ENCODE measurements at regions not wholly inside any gene's neighbourhood (a gene's known extent, or its start where the extent isn't known, plus 50 kb on each side); places are given as distances from the start of the nearest gene placed in this dataset.

DNA sequence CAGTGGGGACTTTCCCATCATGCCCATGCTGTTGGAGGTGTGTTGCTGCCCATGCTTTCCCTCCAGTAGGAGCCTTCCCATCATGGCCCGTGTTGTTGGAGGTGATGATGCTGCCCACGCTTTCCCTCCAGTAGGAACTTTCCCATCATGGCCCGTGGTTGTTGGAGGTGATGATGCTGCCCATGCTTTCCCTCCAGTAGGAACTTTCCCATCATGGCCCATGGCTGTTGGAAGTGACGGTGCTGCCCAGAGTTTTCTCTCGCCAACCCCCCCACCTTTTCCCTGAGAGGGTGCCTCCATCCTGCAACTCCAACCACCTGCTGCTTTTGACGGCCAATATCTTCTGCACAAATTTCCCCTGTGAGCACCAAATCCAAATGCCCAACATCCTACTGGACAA, 205.7 kb downstream of the TOMM20 start:
- peaks cover 3% of the 10 kb centered on the region; the same call in 1 of the 2 replicates for H3K4me1 ChIP-seq (ENCODE audit: insufficient read depth, low read length)
- no peak overlapping the region for H2BK12ac ChIP-seq (ENCODE audit: insufficient read length, low read depth, low read length)
- H2AK5ac ChIP-seq (ENCODE audit: insufficient read length, low read length) = no peak overlapping the region
- H3K9ac ChIP-seq (ENCODE audit: extremely low read depth, insufficient read length, low read length) = no peak overlapping the region
- Mint-ChIP-seq H3K4me1 (peaks cover 31 to 45% of the 10 kb centered on the region in 2 experiments), H3K36me3 (ENCODE audit: insufficient read depth in 1 of 3, low read depth in 3 of 3) (no peaks in the 10 kb centered on the region; a peak in 1 of 7 replicates), H3K4me3 (no peak overlapping the region), H3K27me3 (ENCODE audit: low read depth) (peaks cover 16% of the 10 kb centered on the region), H3K27ac (no peak overlapping the region), H3K9me3 (no peaks in the 10 kb centered on the region; a peak in 1 of 5 replicates)
- no peaks in the 10 kb centered on the region for H3K9me3 ChIP-seq (ENCODE audit: control insufficient read depth, low read depth, low read length)
- no peak overlapping the region for H3K27ac ChIP-seq (ENCODE audit: insufficient read length, low read depth, low read length)
- H2BK120ac ChIP-seq (ENCODE audit: low read depth, low read length, poor library complexity, severe bottlenecking) = no peak overlapping the region
- no peak for DNase-seq
- no peaks in the 10 kb centered on the region for H3K23me2 ChIP-seq (ENCODE audit: insufficient read length, low read depth, low read length, poor library complexity, severe bottlenecking)
- H2BK20ac ChIP-seq (ENCODE audit: low read depth, low read length, poor library complexity, severe bottlenecking) = no peak overlapping the region
- H3K4me2 ChIP-seq (ENCODE audit: insufficient read depth, insufficient read length, low read length) = no peak overlapping the region
- H3K18ac ChIP-seq (ENCODE audit: insufficient read length, low read depth, low read length) = no peak overlapping the region
- no CpG with 5 or more reads among the region's 6 CpGs for WGBS (ENCODE audit: extremely low coverage, insufficient read length, low lambda C conversion rate)
- no peak overlapping the region for H3T11ph ChIP-seq (ENCODE audit: low read length)
- no peak overlapping the region for H2BK15ac ChIP-seq (ENCODE audit: low read depth, low read length)
- no peaks in the 10 kb centered on the region for H4K20me1 ChIP-seq (ENCODE audit: control insufficient read depth, insufficient read depth, insufficient read length)
- H3K23ac ChIP-seq (ENCODE audit: insufficient read length, low read depth, low read length) = no peak overlapping the region
- H2BK5ac ChIP-seq (ENCODE audit: insufficient read length, low read length) = no peak overlapping the region
- H3K27me3 ChIP-seq (ENCODE audit: insufficient read depth, low read length) = no peaks in the 10 kb centered on the region
- TF ChIP-seq, protein P1, sequence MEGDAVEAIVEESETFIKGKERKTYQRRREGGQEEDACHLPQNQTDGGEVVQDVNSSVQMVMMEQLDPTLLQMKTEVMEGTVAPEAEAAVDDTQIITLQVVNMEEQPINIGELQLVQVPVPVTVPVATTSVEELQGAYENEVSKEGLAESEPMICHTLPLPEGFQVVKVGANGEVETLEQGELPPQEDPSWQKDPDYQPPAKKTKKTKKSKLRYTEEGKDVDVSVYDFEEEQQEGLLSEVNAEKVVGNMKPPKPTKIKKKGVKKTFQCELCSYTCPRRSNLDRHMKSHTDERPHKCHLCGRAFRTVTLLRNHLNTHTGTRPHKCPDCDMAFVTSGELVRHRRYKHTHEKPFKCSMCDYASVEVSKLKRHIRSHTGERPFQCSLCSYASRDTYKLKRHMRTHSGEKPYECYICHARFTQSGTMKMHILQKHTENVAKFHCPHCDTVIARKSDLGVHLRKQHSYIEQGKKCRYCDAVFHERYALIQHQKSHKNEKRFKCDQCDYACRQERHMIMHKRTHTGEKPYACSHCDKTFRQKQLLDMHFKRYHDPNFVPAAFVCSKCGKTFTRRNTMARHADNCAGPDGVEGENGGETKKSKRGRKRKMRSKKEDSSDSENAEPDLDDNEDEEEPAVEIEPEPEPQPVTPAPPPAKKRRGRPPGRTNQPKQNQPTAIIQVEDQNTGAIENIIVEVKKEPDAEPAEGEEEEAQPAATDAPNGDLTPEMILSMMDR (conservative IDR thresholded peaks at IDR 0.05) = no peak
- H2AFZ ChIP-seq (ENCODE audit: low read length) = no peak overlapping the region
- no peak overlapping the region for H3K4ac ChIP-seq (ENCODE audit: low read depth, low read length)
- no peak overlapping the region for H4K91ac ChIP-seq (ENCODE audit: insufficient read length, low read depth, low read length)
- no peak overlapping the region for H4K8ac ChIP-seq (replicated peaks; ENCODE audit: insufficient read length, low read depth, low read length)
- no peak overlapping the region for H4K5ac ChIP-seq (ENCODE audit: insufficient read length, low read depth, low read length)
- no peaks in the 10 kb centered on the region for H3K79me1 ChIP-seq (ENCODE audit: insufficient read depth, low read depth, low read length, poor library complexity, severe bottlenecking)
- H3K79me2 ChIP-seq (ENCODE audit: insufficient read depth, low read length) = no peaks in the 10 kb centered on the region
- H3K56ac ChIP-seq (ENCODE audit: insufficient read length, low read depth, low read length) = no peak overlapping the region
- H3K14ac ChIP-seq (ENCODE audit: insufficient read depth, low read length) = no peak overlapping the region; the same call in 1 of the 2 replicates

All from H9 (cell line).